ENCODE measurements at regions not wholly inside any gene's neighbourhood (a gene's known extent, or its start where the extent isn't known, plus 50 kb on each side); places are given as distances from the start of the nearest gene placed in this dataset.

GRCh38 chr12:94872007-94872653, 131.4 kb downstream of the NDUFA12 start:
- Histone ChIP-seq H3K4me1 (ENCODE audit: control insufficient read depth in 5 of 5, insufficient read depth in 5 of 5, low read length in 5 of 5) (peaks cover 0 to 19% (median 6%) of the 10 kb centered on the region in 5 donors), H3K27me3 (ENCODE audit: control insufficient read depth in 3 of 3, insufficient read depth in 3 of 3, low read length in 2 of 3) (peaks cover 0 to 34% (median 9%) of the 10 kb centered on the region in 3 donors), H3K36me3 (ENCODE audit: control insufficient read depth in 4 of 4, insufficient read depth in 4 of 4, low read length in 4 of 4) (no peaks in the 10 kb centered on the region), H3K4me3 (no peak overlapping the region), H3K27ac (ENCODE audit: low read depth in 1 of 2, low read length in 1 of 2) (no peak overlapping the region), H3K9ac (ENCODE audit: insufficient read depth in 1 of 2, low read length in 2 of 2) (no peak overlapping the region), H3K9me3 (ENCODE audit: control insufficient read depth in 4 of 4, insufficient read depth in 3 of 4, low read length in 3 of 4) (no peaks in the 10 kb centered on the region)
- no peak for TF ChIP-seq CTCF (IDR thresholded peaks at IDR 0.05; ENCODE audit: control extremely low read depth, extremely low read depth)
- WGBS, 2 donors = 70 to 79% methylated on average over 11 of the region's 11 CpGs
- no peak for ATAC-seq (ENCODE audit: insufficient read depth, low FRiP score)
- DNase-seq = peak in 1 of 3 donors; percentile 33

DNA sequence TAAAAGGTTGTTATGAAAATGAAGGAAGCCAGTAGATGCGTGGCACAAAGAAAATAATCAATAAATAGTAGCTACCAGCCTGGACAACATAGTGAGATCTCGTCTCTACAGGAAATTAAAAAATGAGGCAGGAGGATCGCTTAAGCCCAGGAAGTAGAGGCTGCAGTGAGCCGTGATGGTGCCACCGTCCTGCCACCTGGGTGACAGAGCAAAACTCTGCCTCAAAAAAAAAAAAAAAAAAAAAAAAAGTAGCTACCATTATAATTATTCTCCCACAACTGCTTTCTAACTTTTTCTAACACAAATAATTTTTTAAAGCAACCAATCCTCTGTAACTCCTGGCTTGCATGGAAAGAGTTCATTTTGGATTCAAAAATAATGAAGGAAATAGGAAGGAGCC, 133.0 kb downstream of the NDUFA12 start:
- peaks cover 0 to 33% (median 11%) of the 10 kb centered on the region in 5 donors for H3K4me1 ChIP-seq (ENCODE audit: control insufficient read depth in 5 of 5, insufficient read depth in 5 of 5, low read length in 5 of 5)
- no peak overlapping the region for H3K9ac ChIP-seq (ENCODE audit: insufficient read depth in 1 of 2, low read length in 2 of 2)
- 86 to 92% methylated on average over 5 of the region's 5 CpGs for WGBS, 2 donors
- TF ChIP-seq CTCF (IDR thresholded peaks at IDR 0.05; ENCODE audit: control extremely low read depth, extremely low read depth) = no peak
- H3K4me3 ChIP-seq = no peak overlapping the region
- no peak overlapping the region for H3K27ac ChIP-seq (ENCODE audit: low read depth in 1 of 2, low read length in 1 of 2)
- H3K9me3 ChIP-seq (ENCODE audit: control insufficient read depth in 4 of 4, insufficient read depth in 3 of 4, low read length in 3 of 4) = no peaks in the 10 kb centered on the region
- H3K27me3 ChIP-seq (ENCODE audit: control insufficient read depth in 3 of 3, insufficient read depth in 3 of 3, low read length in 2 of 3) = peaks cover 0 to 29% (median 7%) of the 10 kb centered on the region in 3 donors
- no peak for DNase-seq
- ATAC-seq (ENCODE audit: insufficient read depth, low FRiP score) = no peak
- no peaks in the 10 kb centered on the region for H3K36me3 ChIP-seq (ENCODE audit: control insufficient read depth in 4 of 4, insufficient read depth in 4 of 4, low read length in 4 of 4)

GRCh38 chr12:94868161-94868560, 135.3 kb downstream of the NDUFA12 start:
- ATAC-seq (ENCODE audit: insufficient read depth, low FRiP score) = no peak
- H3K27ac ChIP-seq (ENCODE audit: low read depth in 1 of 2, low read length in 1 of 2) = no peak overlapping the region
- no peak overlapping the region for H3K4me3 ChIP-seq
- TF ChIP-seq CTCF (IDR thresholded peaks at IDR 0.05; ENCODE audit: control extremely low read depth, extremely low read depth) = no peak
- H3K27me3 ChIP-seq (ENCODE audit: control insufficient read depth in 3 of 3, insufficient read depth in 3 of 3, low read length in 2 of 3) = peaks cover 0 to 12% (median 2%) of the 10 kb centered on the region in 3 donors
- H3K9ac ChIP-seq (ENCODE audit: insufficient read depth in 1 of 2, low read length in 2 of 2) = no peak overlapping the region
- H3K4me1 ChIP-seq (ENCODE audit: control insufficient read depth in 5 of 5, insufficient read depth in 5 of 5, low read length in 5 of 5) = peaks cover 0 to 41% (median 7%) of the 10 kb centered on the region in 5 donors
- no peaks in the 10 kb centered on the region for H3K9me3 ChIP-seq (ENCODE audit: control insufficient read depth in 4 of 4, insufficient read depth in 3 of 4, low read length in 3 of 4)
- no peak for DNase-seq
- WGBS, 2 donors = 93 to 97% methylated on average over 2 of the region's 2 CpGs
- H3K36me3 ChIP-seq (ENCODE audit: control insufficient read depth in 4 of 4, insufficient read depth in 4 of 4, low read length in 4 of 4) = no peaks in the 10 kb centered on the region

Data from lung (tissue), 11 donors.